ENCODE measurements at regions not wholly inside any gene's neighbourhood (a gene's known extent, or its start where the extent isn't known, plus 50 kb on each side); places are given as distances from the start of the nearest gene placed in this dataset.

DNA sequence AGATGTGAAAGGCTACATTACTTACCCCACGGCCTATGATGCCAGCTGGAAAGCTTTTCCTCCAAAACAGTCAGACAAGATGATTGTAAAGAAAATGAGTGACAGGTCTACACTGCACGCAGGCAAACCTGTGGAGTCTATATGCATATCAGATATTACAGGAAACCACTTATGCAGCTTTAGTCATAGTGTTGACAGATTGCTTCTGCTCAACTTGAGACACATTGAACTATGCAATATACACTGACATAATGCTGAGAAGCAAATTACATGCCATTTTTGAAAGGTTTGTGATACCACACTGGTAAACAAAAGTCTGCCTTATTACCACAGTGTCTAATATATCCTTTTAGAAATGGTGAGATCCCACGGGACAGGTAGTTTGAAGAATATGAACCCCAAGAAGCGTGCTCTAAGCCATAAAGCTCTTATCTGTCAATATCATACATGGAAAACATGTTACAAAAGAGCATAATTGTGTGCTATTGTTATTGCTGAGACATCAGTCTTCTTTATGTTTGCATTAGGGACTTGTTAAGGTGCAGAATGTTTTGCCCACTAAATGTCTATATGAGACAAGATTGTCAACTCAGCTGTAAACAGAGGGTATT is 1835.8 kb upstream of the TENM3 start:
- no peak overlapping the region for H3K4me3 ChIP-seq (ENCODE audit: low read depth, low read length)
- no peak for DNase-seq (ENCODE audit: low read depth)
- in situ Hi-C loops (cut with HindIII; ENCODE audit: low sequenced_read_pairs), result no loop called here
- TF ChIP-seq, protein P1, sequence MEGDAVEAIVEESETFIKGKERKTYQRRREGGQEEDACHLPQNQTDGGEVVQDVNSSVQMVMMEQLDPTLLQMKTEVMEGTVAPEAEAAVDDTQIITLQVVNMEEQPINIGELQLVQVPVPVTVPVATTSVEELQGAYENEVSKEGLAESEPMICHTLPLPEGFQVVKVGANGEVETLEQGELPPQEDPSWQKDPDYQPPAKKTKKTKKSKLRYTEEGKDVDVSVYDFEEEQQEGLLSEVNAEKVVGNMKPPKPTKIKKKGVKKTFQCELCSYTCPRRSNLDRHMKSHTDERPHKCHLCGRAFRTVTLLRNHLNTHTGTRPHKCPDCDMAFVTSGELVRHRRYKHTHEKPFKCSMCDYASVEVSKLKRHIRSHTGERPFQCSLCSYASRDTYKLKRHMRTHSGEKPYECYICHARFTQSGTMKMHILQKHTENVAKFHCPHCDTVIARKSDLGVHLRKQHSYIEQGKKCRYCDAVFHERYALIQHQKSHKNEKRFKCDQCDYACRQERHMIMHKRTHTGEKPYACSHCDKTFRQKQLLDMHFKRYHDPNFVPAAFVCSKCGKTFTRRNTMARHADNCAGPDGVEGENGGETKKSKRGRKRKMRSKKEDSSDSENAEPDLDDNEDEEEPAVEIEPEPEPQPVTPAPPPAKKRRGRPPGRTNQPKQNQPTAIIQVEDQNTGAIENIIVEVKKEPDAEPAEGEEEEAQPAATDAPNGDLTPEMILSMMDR (IDR thresholded peaks at IDR 0.05; ENCODE audit: low read depth, low read length, missing control alignments), result no peak

DNA sequence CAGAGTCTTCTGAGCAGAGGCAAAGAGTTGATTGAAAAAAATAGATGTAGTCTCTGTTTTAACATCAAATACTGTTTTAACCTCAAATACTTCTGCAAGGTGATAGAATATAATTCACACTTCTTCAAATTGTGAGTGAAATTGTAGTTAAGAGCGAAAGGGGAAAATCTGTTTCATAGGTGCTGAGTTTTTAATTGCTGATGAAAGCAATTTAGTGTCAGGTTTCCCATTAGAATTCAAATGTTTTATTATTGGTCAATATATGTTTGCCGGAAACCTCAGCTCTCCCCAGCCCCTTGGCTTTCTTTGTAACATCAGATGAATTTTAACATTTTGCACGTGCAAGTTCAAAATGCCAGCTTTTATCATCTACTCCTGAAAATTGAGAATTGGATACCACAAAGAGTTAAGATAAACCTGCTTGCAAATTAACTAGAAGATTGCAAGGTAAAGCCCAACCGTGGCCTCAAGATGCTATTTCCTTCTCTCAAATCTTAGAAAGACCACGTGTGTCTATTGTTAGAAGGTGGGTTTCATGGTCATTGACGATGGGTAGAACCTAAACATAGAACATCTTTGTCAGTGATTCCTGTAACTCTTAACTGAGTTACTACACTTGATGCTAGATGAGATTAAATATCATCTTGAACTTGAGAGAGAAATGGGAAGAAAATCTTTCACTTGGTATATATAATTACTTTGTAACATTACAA is 1824.2 kb upstream of the TENM3 start:
- in situ Hi-C loops (cut with HindIII; ENCODE audit: low sequenced_read_pairs), result no loop called here
- H3K4me3 ChIP-seq (ENCODE audit: low read depth, low read length), result no peak overlapping the region
- TF ChIP-seq, protein P1 (IDR thresholded peaks at IDR 0.05; ENCODE audit: low read depth, low read length, missing control alignments), result no peak
- DNase-seq (ENCODE audit: low read depth), result no peak

DNA sequence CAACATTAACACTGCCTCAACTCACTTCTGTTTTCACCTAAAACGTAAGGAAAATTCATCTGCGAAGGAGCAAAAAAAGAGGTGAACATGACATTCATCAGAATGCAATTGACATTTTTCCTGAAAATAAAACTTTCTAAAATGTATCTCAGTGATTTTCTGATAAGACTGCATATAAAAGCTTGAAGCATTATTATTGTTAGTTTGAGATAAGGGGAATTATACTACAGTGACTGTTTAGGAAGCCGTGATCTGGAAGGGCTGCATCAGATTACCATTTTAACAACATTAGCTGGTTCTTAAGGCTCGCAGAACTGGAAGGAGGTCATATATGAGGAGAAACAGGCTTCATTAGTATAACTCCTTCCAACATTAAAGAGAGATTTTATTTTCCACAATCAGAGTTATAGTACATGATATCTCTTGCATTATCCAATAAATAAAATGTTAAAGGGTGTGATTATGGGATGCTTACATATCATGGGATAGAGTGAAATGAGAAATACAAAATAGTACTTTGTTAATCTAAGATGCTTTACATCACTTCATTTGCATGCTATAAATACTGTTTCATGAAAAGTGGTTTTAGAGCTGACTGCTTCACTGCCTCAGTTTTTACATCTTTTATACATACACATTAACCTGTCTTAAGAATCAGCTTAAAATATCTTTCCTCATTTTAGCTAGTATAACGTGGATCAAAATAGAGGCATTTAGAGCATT is 1820.1 kb upstream of the TENM3 start:
- no peak overlapping the region for H3K4me3 ChIP-seq (ENCODE audit: low read depth, low read length)
- in situ Hi-C loops (cut with HindIII; ENCODE audit: low sequenced_read_pairs), result no loop called here
- no peak for DNase-seq (ENCODE audit: low read depth)
- TF ChIP-seq, protein P1 (IDR thresholded peaks at IDR 0.05; ENCODE audit: low read depth, low read length, missing control alignments), result no peak

DNA sequence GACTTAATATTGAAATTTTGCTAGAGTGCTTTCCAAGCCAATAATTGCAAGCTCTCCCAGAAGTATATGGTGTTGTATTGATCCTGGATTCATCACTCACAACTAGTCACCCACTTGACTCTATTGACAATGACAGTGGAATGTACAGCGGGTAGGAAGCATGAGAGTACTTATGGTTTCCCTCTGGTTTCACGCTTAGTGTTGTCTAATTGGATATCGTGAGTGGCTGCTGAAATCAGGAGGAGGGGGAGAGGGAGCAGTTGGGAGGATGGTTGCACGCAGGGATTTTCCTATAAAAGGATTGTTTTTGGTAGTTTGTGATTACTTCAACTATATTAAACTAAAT is 1819.5 kb upstream of the TENM3 start:
- no peak for DNase-seq (ENCODE audit: low read depth)
- in situ Hi-C loops (cut with HindIII; ENCODE audit: low sequenced_read_pairs), result no loop called here
- no peak overlapping the region for H3K4me3 ChIP-seq (ENCODE audit: low read depth, low read length)
- TF ChIP-seq, protein P1 (IDR thresholded peaks at IDR 0.05; ENCODE audit: low read depth, low read length, missing control alignments), result no peak

DNA sequence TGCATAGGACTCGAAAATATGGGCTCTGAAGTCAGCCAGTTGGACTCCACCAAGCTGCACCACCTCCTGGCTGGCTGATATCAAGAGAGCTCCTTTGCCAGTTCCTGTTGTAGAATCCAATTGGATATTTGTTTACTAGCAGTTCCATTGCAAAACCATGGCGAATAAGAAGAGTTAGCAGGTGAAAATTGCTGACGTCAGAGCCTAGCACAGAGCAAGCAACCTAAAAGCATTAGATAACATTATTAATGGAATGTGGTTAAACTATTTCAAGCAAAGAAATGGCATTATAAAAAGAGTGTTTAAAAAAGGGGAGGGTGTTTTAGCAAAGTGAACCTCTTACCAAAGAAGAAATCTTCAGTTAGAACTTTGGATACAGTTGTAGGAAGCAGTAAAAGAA is 1816.3 kb upstream of the TENM3 start:
- in situ Hi-C loops (cut with HindIII; ENCODE audit: low sequenced_read_pairs), result no loop called here
- no peak overlapping the region for H3K4me3 ChIP-seq (ENCODE audit: low read depth, low read length)
- no peak for DNase-seq (ENCODE audit: low read depth)
- TF ChIP-seq, protein P1 (IDR thresholded peaks at IDR 0.05; ENCODE audit: low read depth, low read length, missing control alignments), result no peak

DNA sequence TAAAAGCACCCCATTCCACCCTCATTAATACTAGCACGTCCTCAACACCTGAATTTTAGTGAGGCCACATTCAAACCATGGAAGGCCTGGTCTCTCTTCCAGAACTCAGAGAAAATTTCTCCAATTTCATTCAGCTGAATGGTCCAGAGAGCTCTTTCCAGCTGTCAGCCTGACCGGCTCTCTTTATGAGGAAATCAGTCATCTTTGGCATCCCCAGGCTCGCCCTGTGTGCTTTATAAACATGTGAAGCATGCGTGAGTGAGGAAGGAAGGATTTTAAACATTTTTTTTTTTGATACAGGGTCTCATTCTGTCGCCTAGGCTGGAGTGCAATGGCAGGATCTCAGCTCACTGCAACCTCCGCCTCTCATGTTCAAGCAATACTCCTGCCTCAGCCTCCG is 1812.9 kb upstream of the TENM3 start:
- no peak for DNase-seq (ENCODE audit: low read depth)
- no peak overlapping the region for H3K4me3 ChIP-seq (ENCODE audit: low read depth, low read length)
- TF ChIP-seq, protein P1 (IDR thresholded peaks at IDR 0.05; ENCODE audit: low read depth, low read length, missing control alignments), result no peak
- in situ Hi-C loops (cut with HindIII; ENCODE audit: low sequenced_read_pairs), result no loop called here

All from astrocyte of the cerebellum (primary cell).